Fibroblast of skin of left quadriceps (primary cell): ENCODE measurements at regions not wholly inside any gene's neighbourhood (a gene's known extent, or its start where the extent isn't known, plus 50 kb on each side); places are given as distances from the start of the nearest gene placed in this dataset.

Experiments
- DNase-seq, 2 experiments: peaks; one replicate each; pipeline ENCODE4 v3.0.0-alpha.2; 2013; ENCODE audit warnings: low read depth in 2 of 2

DNA sequence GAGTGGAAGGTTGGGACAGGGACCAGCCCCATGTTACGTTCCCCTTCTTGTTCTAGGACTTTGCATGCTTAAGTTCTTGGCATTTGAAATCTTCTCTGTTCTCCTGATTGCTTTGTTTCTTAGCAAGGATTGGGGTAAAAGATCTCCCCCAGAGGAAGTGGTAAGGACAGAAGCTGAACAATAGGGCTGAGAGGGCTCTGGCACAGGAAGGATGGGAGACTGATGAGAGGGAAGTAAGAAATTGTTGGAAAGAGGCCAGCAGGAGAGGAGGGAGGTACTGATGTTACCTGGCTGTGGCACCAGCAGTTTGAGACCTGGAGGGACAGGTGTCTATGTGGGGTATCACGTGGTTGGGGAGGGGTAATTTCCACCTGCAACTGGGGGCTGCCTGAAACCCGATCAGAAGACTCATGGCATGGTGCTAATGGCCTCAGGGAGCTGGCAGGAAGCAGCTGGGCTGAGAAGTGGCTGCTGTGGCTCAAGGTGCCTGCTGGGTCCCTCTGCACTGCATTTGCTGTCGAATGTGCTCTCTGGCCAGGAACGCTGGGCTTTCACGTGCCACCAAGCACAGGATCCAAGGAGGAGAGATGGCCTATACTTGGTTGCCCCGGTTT lies 108.4 kb downstream of the LSM3 start:
- DNase-seq, result no peak

DNA sequence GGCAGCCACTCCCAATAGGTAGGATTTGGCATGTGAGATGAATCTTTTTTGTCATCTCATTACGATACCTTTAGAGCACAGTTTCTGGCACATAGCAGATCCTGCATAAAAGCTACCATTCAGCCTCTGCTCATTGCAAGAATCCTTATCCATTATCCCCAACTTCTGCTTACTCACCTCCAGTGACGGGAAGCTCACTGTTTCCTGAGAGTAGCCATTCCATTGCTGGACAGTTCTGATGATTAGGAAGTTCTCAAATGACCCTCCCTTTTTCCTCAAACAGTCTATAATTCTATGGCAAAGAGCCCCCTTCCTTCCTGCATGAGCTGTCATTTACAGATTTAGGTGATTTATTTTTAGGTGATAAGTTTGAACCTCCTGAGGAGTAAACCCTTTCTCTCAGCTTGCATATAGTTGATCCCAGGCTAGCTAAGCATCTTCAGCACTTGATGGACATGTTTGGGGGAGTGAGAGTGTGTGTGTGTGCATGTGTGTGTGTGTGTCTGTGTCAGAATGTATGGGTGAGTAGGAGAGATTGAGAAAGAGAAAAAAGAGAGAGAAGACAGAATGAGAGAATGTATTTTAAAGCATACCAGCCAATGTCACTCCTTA lies 109.7 kb downstream of the LSM3 start:
- no peak for DNase-seq

DNA sequence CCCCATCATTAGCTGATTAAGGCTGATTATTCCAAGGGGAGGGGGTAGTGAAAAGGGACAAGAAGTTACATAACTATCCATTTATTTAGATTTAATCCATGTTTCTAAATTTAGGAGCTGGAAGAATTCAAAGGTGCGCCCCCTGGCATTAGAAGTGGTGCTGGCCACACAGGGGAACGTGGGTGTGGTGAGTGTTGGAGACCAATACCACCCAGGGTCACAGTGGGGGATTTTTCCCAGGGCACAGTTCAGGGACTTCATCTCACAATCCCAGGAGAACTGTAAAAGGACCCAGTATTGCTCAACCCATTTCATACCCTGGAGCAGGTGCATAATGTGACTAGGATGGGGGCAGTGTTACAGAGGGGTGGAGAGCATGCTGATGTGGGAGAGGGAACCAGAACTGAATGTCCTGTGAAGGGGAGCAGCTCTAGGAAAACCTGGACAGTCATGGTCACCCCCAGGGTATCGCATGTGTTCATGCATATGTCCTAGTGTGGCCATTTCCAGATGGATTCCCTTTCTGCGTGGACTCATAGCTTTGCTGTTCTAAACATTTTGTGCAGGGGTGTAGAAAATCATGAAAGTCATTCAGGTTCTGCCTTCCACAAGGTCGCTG lies 110.3 kb downstream of the LSM3 start:
- no peak for DNase-seq

GRCh38 chr3:14289590-14290461 lies 111.2 kb downstream of the LSM3 start:
- DNase-seq, result peak; percentile 87 to 88

DNA sequence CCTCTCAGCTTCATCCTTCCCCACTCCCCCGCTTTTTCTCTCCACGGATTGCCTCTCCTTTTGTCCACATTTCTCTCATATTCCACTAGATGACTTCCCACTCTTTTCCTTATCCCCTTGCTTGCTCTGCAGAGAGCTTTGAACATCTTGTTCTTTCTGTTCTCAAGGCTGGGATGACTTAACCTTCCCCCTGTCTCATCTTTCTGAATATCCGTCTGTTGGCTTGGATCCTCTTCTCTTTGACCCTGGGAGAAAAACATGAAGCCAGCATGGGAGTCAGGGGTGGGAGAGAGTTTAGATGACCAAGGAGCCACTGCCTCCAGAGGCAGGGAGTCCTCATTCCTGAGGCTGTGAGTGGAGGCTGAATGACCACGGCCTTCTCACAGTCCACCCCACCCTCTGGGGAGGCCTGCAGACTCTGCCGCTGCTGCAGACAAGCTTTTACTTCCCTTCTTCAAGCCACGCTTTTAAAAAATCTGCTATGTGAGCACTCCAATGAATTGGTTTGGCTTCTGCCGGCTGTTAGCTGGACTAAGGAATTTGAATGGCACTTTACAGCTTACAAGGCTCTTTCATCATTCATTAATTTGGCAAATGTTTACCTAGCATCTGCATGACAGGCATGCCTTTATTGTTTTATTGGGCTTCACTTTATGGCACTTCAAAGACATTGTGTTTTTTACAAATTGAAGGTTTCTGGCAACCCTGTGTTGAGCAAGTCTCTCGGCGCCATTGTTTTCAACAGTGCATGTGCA lies 111.6 kb upstream of the SLC6A6 start:
- DNase-seq, result no peak

GRCh38 chr3:14295037-14295436 lies 107.4 kb upstream of the SLC6A6 start:
- DNase-seq, result no peak

DNA sequence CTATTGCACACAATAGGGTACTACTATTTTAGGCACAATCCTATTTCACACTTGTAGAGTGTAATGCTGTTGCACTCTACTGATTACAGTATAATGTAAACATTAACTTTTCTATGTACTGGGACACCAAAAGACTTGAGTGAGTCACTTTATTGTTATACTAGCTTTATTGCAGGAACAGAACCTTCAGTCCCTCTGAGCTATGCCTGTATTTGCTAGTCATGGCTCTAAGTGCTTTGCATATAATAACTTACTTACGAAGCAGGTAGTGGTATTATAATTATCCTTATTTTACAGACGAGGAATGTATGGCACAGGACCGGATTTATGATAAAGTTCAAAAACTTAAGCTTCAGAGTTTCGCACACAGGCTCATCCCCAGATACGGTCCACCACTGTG lies 106.6 kb upstream of the SLC6A6 start:
- no peak for DNase-seq

GRCh38 chr3:14297305-14297704 lies 105.1 kb upstream of the SLC6A6 start:
- no peak for DNase-seq

DNA sequence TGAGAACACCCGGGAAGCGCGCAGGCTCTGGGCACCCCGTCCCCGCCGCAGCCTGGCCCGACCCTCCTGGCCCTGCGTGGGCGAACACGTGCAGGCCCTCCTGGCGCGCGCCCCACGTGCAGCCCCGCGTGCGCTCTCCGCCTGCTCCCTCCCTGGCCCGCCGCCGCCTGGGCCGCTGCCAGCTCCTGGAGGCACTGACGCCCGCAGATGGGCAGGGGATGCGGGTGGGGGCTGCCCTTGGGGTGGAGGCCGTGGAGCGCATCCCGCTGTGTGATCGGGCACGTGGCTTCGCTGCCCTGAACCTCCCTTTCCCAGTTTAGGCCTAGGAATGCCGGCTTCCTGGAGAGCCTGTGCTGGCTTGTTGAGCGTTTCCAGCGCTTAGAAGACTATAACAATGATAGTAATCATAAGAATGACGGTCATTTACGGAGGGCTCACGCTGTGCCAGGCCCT lies 104.6 kb upstream of the SLC6A6 start:
- no peak for DNase-seq

- no peak for DNase-seq
Observed at GRCh38 chr3:14298442-14298841, 104.0 kb upstream of the SLC6A6 start.

DNA sequence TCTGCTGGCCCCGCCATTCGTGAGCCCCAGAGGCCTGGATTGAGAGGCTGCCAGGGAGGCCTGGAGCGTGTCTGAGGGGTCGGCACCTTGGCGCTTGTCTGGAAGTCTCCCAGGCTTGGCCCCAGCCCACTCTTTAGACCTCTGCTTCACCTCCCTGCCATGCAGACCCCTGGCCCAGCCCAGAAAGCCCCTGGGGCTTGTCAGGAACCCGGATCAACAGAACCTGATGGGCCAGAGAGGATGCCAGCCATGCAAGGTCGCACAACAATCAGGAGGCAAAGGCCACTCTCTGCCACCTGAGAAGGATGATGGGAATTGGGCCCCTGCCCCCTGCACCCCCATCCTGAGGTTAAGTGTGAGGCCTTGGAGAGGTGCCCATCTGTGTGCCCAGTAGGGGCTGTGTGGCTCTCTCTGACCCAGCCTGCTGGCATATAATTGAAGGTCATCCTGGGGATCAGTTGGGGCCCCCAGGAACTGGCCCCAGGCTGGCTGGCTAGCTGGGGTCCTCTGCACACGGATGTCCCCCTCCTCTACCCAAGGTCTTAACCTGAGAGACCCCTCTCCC lies 103.3 kb upstream of the SLC6A6 start:
- no peak for DNase-seq

DNA sequence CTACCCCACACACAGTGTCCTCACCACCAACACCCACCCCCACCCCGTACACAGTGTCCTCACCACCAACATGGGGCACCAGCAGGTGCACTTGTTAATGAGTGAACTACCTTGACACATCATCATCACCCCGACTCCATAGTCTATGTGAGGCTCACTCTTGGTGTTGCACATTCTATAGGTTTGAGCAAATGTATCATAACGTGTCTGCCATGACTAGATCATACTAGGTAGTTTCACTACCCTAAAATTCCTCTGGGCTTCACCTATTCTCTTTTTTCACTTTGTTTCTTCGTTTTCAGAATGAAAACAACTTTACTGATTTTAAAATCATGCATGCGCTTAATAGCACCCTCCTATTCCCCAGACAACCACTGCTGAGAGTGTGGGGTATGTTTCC lies 102.6 kb upstream of the SLC6A6 start:
- DNase-seq, result no peak

DNA sequence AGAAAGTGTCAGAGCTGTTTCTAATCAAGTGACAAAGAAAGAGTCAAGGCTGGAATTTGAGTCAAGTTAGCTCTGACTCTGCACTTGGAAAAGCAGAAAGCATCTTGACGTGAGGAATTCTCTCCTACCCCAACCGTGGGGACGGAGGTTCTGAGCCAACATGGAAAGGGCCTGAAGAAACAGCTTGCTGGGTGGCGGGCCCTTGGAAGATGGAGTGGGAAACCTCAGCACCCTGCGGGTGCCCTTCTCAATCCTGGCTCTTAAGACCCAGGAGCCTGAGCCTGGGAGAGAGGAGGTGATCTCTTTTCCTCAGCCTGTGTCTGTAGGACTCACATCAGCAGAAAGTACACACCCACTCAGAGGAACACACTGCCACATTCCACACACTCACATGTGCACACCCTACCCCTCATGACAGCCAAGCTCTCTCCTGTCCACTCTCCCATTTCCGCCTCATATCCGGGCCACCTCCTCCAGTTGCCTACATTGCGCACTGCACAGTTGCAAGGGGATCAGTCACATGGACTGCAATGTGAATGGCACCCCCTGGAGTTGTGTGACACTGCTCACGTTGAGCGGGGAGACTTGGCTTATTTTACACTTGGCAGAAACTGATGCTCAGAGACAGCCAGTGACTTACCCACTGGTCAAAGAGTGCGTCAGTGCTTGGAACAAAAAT lies 101.5 kb upstream of the SLC6A6 start:
- no peak for DNase-seq

DNA sequence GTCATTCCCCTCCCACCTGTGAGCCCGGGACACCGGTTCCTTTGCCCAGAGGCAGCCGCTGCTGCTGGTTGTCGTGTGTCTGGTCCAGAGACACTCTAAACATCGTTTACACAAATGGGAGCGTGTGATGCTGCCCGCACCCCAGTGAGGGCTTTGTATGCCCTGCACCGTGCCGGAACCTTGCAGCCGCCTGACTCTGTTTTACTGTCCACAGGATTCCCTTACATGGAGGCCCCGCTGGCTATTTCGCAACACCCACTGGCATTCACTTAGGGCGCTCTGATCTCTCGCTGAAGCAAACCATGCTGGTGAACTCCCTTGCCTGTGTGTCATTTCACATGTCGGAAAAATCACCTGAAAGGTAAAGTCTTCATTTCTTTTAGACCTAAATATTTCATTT lies 100.8 kb upstream of the SLC6A6 start:
- DNase-seq, result no peak

- no peak for DNase-seq
Observed at GRCh38 chr3:14303336-14304100, 98.9 kb upstream of the SLC6A6 start.

DNA sequence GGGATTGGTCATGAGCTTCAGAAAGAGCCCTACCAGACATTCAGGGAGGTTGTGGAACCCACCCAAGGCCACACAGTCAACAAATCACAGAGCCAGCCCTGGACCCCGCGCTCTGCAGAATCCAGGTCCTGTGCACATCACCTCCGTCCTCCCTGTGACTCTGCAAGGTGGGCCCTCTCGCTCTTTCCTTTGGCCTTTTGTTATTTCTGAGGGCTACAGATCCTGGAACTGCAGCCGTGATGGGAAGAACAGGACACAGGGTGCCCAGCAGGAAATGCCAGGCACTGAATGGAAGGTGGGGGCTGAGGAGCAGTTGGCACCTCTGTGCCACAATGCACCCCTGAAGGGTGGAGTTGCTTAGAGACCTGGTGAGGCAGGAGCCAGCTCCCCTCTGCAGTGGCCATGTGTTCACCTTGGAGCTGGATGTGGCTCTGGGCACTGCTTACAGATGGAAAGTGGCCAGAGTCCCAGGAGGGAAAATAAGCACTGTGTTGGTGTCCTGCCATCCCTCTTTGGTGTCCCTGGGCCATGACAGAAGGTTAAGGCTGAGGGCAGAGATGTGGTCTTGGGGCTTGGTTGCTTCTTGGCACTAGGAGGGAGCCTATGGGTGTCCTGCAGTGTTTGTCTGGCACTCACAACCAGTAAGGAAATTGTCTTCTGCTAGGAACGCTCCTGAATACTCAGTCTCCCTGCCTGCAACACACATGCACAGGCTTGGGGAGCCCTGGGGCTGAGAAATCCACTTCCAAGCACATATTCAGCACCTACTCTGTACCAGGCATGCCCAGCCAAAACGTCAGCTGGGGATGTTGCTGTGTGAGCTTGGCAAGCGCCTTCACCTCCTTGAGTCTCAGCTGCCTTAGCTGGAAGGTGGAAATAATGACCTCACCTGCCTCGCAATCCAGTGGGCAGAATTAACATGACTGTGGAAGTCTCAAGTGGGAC lies 98.0 kb upstream of the SLC6A6 start:
- no peak for DNase-seq

- DNase-seq, result no peak
Observed at GRCh38 chr3:14305324-14305723, 97.1 kb upstream of the SLC6A6 start.

GRCh38 chr3:14306142-14306541 lies 96.3 kb upstream of the SLC6A6 start:
- no peak for DNase-seq
